Uterus (tissue), 3 donors: ENCODE measurements at regions not wholly inside any gene's neighbourhood (a gene's known extent, or its start where the extent isn't known, plus 50 kb on each side); places are given as distances from the start of the nearest gene placed in this dataset.

Experiments used
- DNase-seq, 2 donors: peaks; one replicate each; pipeline ENCODE4 v3.0.0-alpha.2; 2019 to 2020
- H3K27ac ChIP-seq, 2 donors: fragments of 200-600 bp; sonication (generic); 1 replicate in 1 of 2; 2 replicates in 1 of 2; pipeline ENCODE4 v1.5.1; 2016 to 2018
- H3K27me3 ChIP-seq, 2 donors: fragments of 200-600 bp; sonication (generic); one replicate each; pipeline ENCODE4 v1.5.1; 2018 to 2019; ENCODE audit warnings: control low read depth in 1 of 2
- H3K36me3 ChIP-seq, 2 donors: fragments of 200-600 bp; sonication (generic); one replicate each; pipeline ENCODE4 v1.5.1; 2019; ENCODE audit warnings: control low read depth in 1 of 2
- H3K4me1 ChIP-seq, 2 donors: fragments of 200-600 bp; sonication (generic); one replicate each; pipeline ENCODE4 v1.5.1; 2018 to 2019; ENCODE audit warnings: control low read depth in 1 of 2
- H3K4me3 ChIP-seq, 2 donors: fragments of 200-600 bp; sonication (generic); 1 replicate in 1 of 2; 2 replicates in 1 of 2; pipeline ENCODE4 v1.5.1; 2018 to 2019; ENCODE audit warnings: mild to moderate bottlenecking in 1 of 2
- H3K9me3 ChIP-seq, 2 donors: fragments of 200-600 bp; sonication (generic); one replicate each; pipeline ENCODE4 v1.5.1; 2019; ENCODE audit warnings: control low read depth in 1 of 2
- POLR2A ChIP-seq, 2 donors: fragments of 450-650 bp; IDR thresholded peaks; one replicate each; pipeline ENCODE4 v1.6.1; 2016; ENCODE audit warnings: antibody characterized with exemption in 2 of 2, mild to moderate bottlenecking in 1 of 2, moderate library complexity in 1 of 2
- intact Hi-C: fragments of 100-400 bp; cut with DNase I; formaldehyde crosslinking; loops from one replicate; pipeline ENCODE4 v1.15.1; 2023; ENCODE audit warnings: low total_unique reads
- TF ChIP-seq, protein P1 (sequence below), 4 experiments: fragments of 200-600 bp in 2 of 4; fragments of 450-650 bp in 2 of 4; sonication (generic) in 2 of 4; IDR thresholded peaks; one replicate each; pipeline ENCODE4 v1.5.1; 2016 to 2019; ENCODE audit warnings: antibody characterized with exemption in 4 of 4, mild to moderate bottlenecking in 2 of 4, moderate library complexity in 1 of 4
- donor health status: DM: yes; HTN: yes; CAD: no.

DNA sequence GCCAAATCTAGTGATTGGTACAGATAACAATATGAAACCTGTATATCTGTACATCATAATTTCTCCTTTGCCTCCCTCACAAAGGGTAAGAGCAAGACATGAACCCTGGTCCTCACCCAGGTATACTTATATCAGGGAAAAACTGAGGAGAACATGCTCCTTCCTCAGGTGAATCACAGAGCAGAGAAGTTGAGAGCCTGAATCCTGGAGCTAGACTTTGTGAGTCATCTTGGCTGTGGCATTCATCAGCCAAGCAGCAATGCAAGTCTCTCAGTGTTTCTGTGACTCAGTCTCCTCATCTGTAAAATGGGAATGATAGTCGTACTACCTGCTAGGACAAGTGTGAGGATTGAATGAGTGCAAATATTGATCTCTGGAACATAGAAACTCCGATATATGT lies 165.7 kb upstream of the ADAMTS9 start:
- DNase-seq: no peak
- no peak overlapping the region for H3K27ac ChIP-seq
- H3K4me1 ChIP-seq: no peaks in the 10 kb centered on the region
- TF ChIP-seq, protein P1, sequence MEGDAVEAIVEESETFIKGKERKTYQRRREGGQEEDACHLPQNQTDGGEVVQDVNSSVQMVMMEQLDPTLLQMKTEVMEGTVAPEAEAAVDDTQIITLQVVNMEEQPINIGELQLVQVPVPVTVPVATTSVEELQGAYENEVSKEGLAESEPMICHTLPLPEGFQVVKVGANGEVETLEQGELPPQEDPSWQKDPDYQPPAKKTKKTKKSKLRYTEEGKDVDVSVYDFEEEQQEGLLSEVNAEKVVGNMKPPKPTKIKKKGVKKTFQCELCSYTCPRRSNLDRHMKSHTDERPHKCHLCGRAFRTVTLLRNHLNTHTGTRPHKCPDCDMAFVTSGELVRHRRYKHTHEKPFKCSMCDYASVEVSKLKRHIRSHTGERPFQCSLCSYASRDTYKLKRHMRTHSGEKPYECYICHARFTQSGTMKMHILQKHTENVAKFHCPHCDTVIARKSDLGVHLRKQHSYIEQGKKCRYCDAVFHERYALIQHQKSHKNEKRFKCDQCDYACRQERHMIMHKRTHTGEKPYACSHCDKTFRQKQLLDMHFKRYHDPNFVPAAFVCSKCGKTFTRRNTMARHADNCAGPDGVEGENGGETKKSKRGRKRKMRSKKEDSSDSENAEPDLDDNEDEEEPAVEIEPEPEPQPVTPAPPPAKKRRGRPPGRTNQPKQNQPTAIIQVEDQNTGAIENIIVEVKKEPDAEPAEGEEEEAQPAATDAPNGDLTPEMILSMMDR (IDR thresholded peaks at IDR 0.05): no peak
- no peak for TF ChIP-seq POLR2A (IDR thresholded peaks at IDR 0.05)
- no peaks in the 10 kb centered on the region for H3K27me3 ChIP-seq
- intact Hi-C loops: no loop called here
- no peak overlapping the region for H3K4me3 ChIP-seq
- no peaks in the 10 kb centered on the region for H3K36me3 ChIP-seq
- no peaks in the 10 kb centered on the region for H3K9me3 ChIP-seq

DNA sequence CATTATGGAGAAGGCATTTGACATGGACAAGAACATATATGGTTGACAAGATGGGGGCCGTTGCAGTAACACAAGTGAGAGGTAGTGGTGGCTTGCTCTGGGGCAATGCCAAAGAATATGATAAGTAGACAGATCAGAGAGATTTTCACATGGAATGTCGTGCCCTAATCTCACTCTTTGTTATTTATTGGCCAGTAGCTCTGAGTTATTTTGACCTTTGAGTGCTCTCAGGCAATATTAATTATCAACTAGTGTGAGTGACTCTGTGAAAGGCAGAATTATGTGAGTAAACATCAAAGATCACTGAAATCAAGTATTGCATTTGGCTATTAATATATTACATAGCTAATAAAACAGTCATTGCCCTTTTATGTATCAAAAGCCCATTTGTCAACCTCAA lies 164.9 kb upstream of the ADAMTS9 start:
- Histone ChIP-seq H3K4me1 (no peaks in the 10 kb centered on the region), H3K36me3 (no peaks in the 10 kb centered on the region), H3K27me3 (no peaks in the 10 kb centered on the region), H3K4me3 (no peak overlapping the region), H3K27ac (no peak overlapping the region), H3K9me3 (no peaks in the 10 kb centered on the region)
- intact Hi-C loops: no loop called here
- no peak for TF ChIP-seq POLR2A (IDR thresholded peaks at IDR 0.05)
- TF ChIP-seq, protein P1 (IDR thresholded peaks at IDR 0.05): no peak
- DNase-seq: no peak

DNA sequence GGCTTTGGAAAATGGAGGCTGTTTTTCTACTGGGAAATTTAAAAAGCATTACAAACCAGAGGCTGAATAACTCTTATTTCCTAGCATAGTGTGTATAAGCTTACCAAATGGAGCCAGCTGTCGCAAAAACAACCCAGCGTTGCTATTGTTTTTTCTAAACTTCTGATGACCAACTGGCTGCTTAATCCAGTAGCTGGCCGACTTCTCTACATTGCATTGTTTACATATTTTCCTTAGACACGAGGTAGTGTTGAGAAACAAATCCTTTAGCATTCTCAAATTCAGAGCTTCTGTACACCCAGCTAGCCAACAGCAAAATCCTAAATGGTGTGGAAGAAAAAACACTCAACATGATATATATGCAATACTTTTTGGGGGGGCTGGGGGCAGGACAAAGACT lies 161.0 kb upstream of the ADAMTS9 start:
- Histone ChIP-seq H3K4me1 (no peaks in the 10 kb centered on the region), H3K9me3 (no peaks in the 10 kb centered on the region), H3K27me3 (no peaks in the 10 kb centered on the region), H3K27ac (no peak overlapping the region), H3K36me3 (no peaks in the 10 kb centered on the region), H3K4me3 (no peak overlapping the region)
- no peak for DNase-seq
- intact Hi-C loops: no loop called here
- no peak for TF ChIP-seq POLR2A (IDR thresholded peaks at IDR 0.05)
- TF ChIP-seq, protein P1 (IDR thresholded peaks at IDR 0.05): no peak

DNA sequence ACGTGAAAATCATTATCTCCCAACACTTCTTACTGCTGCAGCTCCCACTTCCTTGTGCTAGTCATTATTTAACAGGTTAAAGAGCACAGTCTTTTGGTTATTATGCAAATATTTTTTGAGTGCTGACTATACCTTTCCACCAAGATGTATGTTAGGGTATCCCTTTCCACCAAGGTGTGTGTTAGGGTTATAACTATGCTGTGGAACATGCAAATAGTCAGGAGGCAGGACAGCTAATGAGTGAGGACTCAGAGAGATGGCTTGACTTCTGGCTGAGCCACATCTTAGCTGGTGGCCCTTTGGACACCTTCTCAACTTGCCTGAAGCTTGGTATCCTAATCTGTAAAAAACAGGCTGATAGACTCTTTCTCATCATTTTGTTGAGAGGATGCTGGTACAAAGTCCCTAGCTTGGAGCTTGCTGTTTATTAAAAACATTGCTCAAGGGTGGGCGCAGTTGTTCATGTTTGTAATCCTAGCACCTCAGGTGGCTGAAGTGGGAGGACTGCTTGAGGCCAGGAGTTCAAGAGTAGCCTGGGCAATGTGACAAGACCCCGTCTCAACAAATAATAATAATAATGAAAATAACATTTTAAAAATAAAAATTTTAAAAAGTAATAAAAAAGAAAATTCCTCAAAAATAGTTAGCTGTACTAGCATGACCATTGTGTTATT lies 160.5 kb upstream of the ADAMTS9 start:
- H3K27me3 ChIP-seq: no peaks in the 10 kb centered on the region
- H3K27ac ChIP-seq: no peak overlapping the region
- no peaks in the 10 kb centered on the region for H3K36me3 ChIP-seq
- intact Hi-C loops: no loop called here
- H3K9me3 ChIP-seq: no peaks in the 10 kb centered on the region
- DNase-seq: no peak
- no peaks in the 10 kb centered on the region for H3K4me1 ChIP-seq
- H3K4me3 ChIP-seq: no peak overlapping the region
- TF ChIP-seq POLR2A (IDR thresholded peaks at IDR 0.05): no peak
- TF ChIP-seq, protein P1 (IDR thresholded peaks at IDR 0.05): no peak

DNA sequence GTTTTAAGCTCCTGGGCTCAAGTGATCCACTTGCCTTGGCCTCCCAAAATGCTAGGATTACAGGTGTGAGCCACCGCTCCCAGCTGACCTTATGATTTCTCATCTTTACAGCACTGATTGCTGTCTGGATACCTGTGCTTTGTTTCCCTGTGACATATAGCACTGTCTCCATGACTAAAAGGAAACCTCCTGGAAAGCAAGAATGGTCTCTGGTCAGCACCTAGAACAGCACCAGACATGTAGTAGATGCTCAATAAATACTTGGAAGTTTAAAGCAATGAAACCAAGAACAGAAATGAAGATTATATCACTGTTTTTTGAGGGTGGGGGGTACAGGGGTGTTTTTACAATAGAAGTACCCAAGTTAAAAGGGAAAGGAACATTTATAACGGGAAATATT lies 156.8 kb upstream of the ADAMTS9 start:
- Histone ChIP-seq H3K27me3 (no peaks in the 10 kb centered on the region), H3K36me3 (no peaks in the 10 kb centered on the region), H3K4me3 (no peak overlapping the region), H3K4me1 (no peaks in the 10 kb centered on the region), H3K9me3 (no peaks in the 10 kb centered on the region), H3K27ac (no peak overlapping the region)
- intact Hi-C loops: no loop called here
- no peak for TF ChIP-seq POLR2A (IDR thresholded peaks at IDR 0.05)
- TF ChIP-seq, protein P1 (IDR thresholded peaks at IDR 0.05): no peak
- DNase-seq: no peak
